Thyroid gland (tissue), 4 donors: ENCODE measurements at regions not wholly inside any gene's neighbourhood (a gene's known extent, or its start where the extent isn't known, plus 50 kb on each side); places are given as distances from the start of the nearest gene placed in this dataset.

Experiments
- CTCF ChIP-seq, 6 experiments: fragments of 200-600 bp in 3 of 6; fragments of 450-650 bp in 3 of 6; sonication (generic) in 3 of 6; IDR thresholded peaks; one replicate each; pipeline ENCODE4 v1.5.1; 2016 to 2019; ENCODE audit warnings: antibody characterized with exemption in 6 of 6, mild to moderate bottlenecking in 2 of 6, inconsistent platforms in 1 of 6, moderate library complexity in 1 of 6
- POLR2A ChIP-seq, 2 donors: fragments of 450-650 bp; IDR thresholded peaks; one replicate each; pipeline ENCODE4 v1.6.1; 2017; ENCODE audit warnings: antibody characterized with exemption in 2 of 2, mild to moderate bottlenecking in 2 of 2, moderate library complexity in 1 of 2

GRCh38 chr5:68618501-68618900, 402.9 kb downstream of the PIK3R1 start:
- TF ChIP-seq POLR2A (IDR thresholded peaks at IDR 0.05) (no peak), CTCF (IDR thresholded peaks at IDR 0.05) (no peak)
